Uterus (tissue), 2 donors: ENCODE measurements at regions not wholly inside any gene's neighbourhood (a gene's known extent, or its start where the extent isn't known, plus 50 kb on each side); places are given as distances from the start of the nearest gene placed in this dataset.

Source experiments
- POLR2A ChIP-seq, 2 donors: fragments of 450-650 bp; IDR thresholded peaks; one replicate each; pipeline ENCODE4 v1.6.1; 2016; ENCODE audit warnings: antibody characterized with exemption in 2 of 2, mild to moderate bottlenecking in 1 of 2, moderate library complexity in 1 of 2
- TF ChIP-seq, protein P1 (sequence below), 4 experiments: fragments of 200-600 bp in 2 of 4; fragments of 450-650 bp in 2 of 4; sonication (generic) in 2 of 4; IDR thresholded peaks; one replicate each; pipeline ENCODE4 v1.5.1; 2016 to 2019; ENCODE audit warnings: antibody characterized with exemption in 4 of 4, mild to moderate bottlenecking in 2 of 4, moderate library complexity in 1 of 4

DNA sequence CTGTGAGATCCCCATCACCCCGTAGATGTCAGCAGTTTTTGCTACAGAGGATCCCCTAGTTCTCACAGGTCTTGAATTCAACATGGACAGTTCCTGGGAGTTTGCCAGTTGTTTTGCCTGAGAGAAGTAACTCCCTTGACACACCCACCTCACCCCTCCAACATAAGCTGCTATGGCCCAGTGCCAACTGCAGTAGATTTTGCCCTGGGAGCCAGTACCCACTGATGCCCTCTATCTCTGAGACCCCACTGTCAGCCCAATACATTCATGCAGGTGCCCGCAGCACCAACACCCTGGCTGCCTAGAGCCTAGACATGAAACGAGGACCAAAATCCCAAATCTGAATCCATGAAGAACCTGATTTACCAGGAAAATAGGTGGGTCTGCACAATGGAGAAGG, 583.9 kb upstream of the CTNND2 start:
- TF ChIP-seq, protein P1, sequence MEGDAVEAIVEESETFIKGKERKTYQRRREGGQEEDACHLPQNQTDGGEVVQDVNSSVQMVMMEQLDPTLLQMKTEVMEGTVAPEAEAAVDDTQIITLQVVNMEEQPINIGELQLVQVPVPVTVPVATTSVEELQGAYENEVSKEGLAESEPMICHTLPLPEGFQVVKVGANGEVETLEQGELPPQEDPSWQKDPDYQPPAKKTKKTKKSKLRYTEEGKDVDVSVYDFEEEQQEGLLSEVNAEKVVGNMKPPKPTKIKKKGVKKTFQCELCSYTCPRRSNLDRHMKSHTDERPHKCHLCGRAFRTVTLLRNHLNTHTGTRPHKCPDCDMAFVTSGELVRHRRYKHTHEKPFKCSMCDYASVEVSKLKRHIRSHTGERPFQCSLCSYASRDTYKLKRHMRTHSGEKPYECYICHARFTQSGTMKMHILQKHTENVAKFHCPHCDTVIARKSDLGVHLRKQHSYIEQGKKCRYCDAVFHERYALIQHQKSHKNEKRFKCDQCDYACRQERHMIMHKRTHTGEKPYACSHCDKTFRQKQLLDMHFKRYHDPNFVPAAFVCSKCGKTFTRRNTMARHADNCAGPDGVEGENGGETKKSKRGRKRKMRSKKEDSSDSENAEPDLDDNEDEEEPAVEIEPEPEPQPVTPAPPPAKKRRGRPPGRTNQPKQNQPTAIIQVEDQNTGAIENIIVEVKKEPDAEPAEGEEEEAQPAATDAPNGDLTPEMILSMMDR (IDR thresholded peaks at IDR 0.05), result no peak
- no peak for TF ChIP-seq POLR2A (IDR thresholded peaks at IDR 0.05)
